ENCODE measurements at regions not wholly inside any gene's neighbourhood (a gene's known extent, or its start where the extent isn't known, plus 50 kb on each side); places are given as distances from the start of the nearest gene placed in this dataset.

GRCh38 chr4:57640391-57641100, 530.4 kb upstream of the IGFBP7 start:
- DNase-seq (ENCODE audit: low read depth, low spot score), result no peak
- in situ Hi-C loops (cut with HindIII; ENCODE audit: low sequenced_read_pairs), result no loop called here
- no peak for TF ChIP-seq CTCF (IDR thresholded peaks at IDR 0.05; ENCODE audit: low read depth, low read length)
- no peak overlapping the region for H3K4me3 ChIP-seq (ENCODE audit: low read depth, low read length)

- in situ Hi-C loops (cut with HindIII; ENCODE audit: low sequenced_read_pairs), result no loop called here
- no peak for DNase-seq (ENCODE audit: low read depth, low spot score)
- TF ChIP-seq CTCF (IDR thresholded peaks at IDR 0.05; ENCODE audit: low read depth, low read length), result no peak
- no peak overlapping the region for H3K4me3 ChIP-seq (ENCODE audit: low read depth, low read length)
Observed at GRCh38 chr4:57639561-57640382, 529.6 kb upstream of the IGFBP7 start.

GRCh38 chr4:57635910-57636309, 525.7 kb upstream of the IGFBP7 start:
- no peak overlapping the region for H3K4me3 ChIP-seq (ENCODE audit: low read depth, low read length)
- in situ Hi-C loops (cut with HindIII; ENCODE audit: low sequenced_read_pairs), result no loop called here
- no peak for DNase-seq (ENCODE audit: low read depth, low spot score)
- no peak for TF ChIP-seq CTCF (IDR thresholded peaks at IDR 0.05; ENCODE audit: low read depth, low read length)

GRCh38 chr4:57633212-57633859, 523.2 kb upstream of the IGFBP7 start:
- DNase-seq (ENCODE audit: low read depth, low spot score), result no peak
- no peak overlapping the region for H3K4me3 ChIP-seq (ENCODE audit: low read depth, low read length)
- in situ Hi-C loops (cut with HindIII; ENCODE audit: low sequenced_read_pairs), result no loop called here
- TF ChIP-seq CTCF (IDR thresholded peaks at IDR 0.05; ENCODE audit: low read depth, low read length), result no peak

GRCh38 chr4:57632564-57632963, 522.4 kb upstream of the IGFBP7 start:
- H3K4me3 ChIP-seq (ENCODE audit: low read depth, low read length), result no peak overlapping the region
- no peak for DNase-seq (ENCODE audit: low read depth, low spot score)
- in situ Hi-C loops (cut with HindIII; ENCODE audit: low sequenced_read_pairs), result no loop called here
- no peak for TF ChIP-seq CTCF (IDR thresholded peaks at IDR 0.05; ENCODE audit: low read depth, low read length)

- in situ Hi-C loops (cut with HindIII; ENCODE audit: low sequenced_read_pairs), result no loop called here
- H3K4me3 ChIP-seq (ENCODE audit: low read depth, low read length), result no peak overlapping the region
- DNase-seq (ENCODE audit: low read depth, low spot score), result no peak
- no peak for TF ChIP-seq CTCF (IDR thresholded peaks at IDR 0.05; ENCODE audit: low read depth, low read length)
Observed at GRCh38 chr4:57631147-57631546, 521.0 kb upstream of the IGFBP7 start.
